NCI-H2107 treated with DMSO at 0.1 percent for 48 hours (cell line): ENCODE measurements at regions not wholly inside any gene's neighbourhood (a gene's known extent, or its start where the extent isn't known, plus 50 kb on each side); places are given as distances from the start of the nearest gene placed in this dataset.
A peak's percentile ranks its signal among the peaks of the same experiment; 100 is the strongest.
"Not testable (repeated sequence)": the region's sequence is repeated elsewhere in the genome, so short reads cannot be mapped to it uniquely, and the experiment has no call there.

ENCODE experiments used
- DNase-seq: peaks from one replicate; lab custom pipeline; 2025; ENCODE audit not compliant: unreplicated experiment; lab: John Stamatoyannopoulos, UW

- DNase-seq = no peak
Measured at GRCh38 chr6:103409475-103409874, 1450.2 kb downstream of the HACE1 start.

DNA sequence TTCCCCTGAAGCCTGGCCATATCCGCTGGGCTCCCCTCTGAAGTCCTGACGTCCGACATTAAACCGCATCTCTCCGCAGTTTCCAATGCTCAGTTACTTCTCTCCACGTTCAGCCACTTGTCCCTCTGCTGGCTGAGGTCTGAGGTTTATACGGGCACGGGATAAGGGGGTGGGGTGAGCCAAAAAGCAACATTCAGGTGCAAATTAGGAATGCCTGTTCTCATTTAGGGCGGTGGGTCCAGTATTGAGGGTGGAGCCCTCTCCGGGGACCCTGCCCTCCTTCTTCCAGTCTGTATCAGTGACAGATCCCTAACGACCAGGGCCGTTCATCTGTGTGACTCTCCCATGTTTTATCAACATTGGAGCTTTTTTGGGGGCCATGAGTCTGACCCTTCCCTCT, 1454.4 kb downstream of the HACE1 start:
- no peak for DNase-seq

DNA sequence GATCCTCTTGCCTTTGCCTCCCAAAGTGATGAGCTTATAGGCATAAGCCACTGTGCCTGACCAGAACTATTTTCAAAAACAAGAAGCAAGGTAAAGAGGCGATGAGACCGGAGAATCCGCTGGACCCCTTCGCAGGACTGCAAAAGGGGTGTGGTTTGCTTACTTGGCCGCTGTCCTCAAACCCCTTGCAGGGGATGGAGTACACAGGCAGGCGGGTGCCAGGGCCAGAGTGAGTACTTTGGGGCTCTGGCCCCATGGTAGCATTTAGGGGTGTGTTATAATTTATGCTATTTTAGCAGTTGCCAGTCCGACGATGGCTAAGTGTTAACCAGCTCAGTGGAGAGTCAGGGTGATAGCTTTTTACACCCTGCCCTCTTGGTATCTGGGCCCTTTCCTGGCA, 1454.9 kb downstream of the HACE1 start:
- no peak for DNase-seq

DNA sequence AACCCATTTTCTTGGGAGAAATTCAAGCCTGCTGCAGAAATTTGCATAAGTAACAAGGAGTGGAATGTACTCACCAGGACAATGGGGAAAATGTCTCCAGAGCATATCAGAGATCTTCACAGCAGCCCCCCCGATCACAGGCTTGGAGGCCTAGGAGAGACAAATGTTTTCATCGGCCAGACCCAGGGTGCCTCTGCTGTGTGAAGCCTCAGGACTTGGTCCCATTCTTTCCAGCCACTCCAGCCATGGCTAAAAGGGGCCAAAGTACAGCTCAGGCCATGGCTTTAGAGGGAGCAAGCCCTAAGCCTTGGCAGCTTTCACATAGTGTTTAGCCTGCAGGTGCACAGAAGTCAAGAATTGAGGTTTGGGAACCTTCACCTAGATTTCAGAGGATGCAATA, 1463.0 kb downstream of the HACE1 start:
- no peak for DNase-seq

GRCh38 chr6:103379272-103379671, 1480.4 kb downstream of the HACE1 start:
- DNase-seq = no peak

DNA sequence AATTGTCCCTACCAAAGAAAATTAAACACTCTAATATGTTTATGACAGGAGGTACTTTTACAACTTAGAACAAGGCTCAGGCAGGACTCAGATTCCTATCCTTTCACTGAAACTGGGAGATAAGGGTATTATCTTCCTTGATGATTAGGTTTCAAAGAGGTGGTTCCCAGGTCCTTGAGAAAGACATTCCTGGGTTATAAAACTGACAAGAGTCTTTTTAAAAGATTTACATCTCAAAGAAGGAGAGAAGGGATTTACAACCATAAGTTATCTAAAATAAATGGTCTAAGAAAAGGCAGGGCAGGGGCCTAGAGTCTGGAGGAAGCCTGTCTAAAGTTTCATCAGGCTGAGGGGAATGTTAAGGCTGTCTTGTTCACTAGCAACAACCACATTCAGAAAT, 1492.5 kb downstream of the HACE1 start:
- DNase-seq = no peak

DNA sequence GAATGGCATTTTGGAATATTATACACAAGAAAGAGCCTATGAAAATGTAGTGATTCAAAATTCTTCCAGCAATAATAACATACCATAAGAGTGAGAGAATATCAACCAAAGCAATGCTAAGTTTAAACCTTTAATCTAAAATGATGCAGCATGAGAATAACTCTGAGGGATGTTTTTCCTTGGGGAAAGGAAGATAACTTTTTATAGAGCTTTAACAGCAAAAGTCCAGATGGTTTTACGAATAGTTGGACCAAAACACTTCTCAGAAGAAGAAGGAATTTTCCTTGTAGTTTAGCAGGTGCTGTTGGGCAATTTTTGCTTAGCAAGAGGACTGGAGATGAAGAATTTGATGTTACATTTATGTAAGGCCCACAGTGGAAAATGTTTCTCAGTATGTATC, 1503.2 kb downstream of the HACE1 start:
- DNase-seq = no peak

DNA sequence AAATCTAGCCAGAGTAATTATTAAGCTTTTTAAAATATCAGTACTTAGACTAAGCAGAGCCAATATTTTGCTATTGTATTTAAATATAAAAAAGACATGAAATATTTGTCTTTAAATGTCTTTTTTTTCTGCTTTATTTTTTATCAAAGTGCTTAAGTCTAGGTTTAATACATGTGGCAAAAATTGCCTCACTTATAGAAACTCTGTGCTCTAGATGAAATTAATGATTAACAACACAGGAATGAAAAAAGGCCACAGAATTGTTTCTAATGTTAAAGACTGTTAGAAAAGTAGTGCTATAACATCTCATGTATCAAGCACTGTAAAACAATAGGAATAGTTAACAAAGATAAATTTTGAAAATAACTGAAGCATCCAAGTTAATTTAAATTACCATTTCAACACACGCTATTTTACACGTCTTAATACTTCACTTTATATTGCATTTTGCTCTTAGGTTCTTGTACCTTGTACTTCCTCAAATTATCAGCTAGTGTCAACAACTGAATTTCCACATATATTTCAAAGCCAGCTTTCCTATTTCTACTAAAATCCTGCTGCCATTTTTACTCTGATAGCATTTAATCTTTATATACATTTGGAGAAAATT, 1515.1 kb downstream of the HACE1 start:
- DNase-seq = no peak

- DNase-seq = no peak
Measured at GRCh38 chr6:103335412-103335811, 1524.3 kb downstream of the HACE1 start.

DNA sequence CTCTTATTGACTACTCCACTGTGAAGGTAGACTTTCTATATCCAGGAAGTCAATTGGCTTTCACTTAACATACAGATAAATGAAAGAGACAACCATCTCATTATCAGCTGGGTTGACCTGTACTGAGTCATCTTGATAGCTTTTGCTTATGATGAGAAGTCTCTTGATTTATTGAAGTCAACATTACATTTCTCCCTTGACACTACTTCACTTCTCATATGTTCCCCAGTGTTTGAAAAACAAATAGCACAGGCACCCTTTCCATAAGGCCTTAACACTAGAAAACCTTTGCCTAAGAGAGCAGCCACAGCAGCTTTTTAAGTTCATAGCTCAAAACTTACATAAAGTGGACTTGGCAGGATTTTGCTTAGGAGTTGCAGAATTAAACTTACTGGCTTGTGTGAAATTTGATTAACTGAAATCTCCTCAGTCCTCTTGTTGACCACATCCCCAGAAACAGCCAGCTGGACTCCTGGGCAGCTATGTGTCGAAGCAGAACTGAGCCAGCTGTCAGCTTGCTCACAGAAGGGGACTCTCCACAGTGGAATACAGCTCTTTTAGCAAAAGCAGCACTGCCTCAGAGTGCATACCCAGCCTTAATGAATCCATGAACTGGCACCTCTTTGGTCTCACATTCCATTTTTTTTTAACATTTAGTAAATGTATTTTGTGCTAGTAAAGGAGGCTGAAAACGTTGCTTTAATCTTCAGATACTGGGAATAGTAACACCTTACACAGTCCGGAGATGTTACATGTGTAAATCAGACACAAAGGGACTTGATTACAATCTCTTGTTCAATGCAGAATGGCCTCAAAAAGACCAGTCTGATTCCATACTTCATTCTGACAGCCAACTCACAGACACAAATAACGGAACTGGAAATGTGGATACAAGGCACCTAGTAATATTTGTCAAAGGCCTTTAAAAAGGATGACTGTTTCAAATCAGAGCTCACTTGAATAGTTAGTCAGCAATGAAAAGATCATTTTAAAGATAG, 1532.7 kb downstream of the HACE1 start:
- no peak for DNase-seq

DNA sequence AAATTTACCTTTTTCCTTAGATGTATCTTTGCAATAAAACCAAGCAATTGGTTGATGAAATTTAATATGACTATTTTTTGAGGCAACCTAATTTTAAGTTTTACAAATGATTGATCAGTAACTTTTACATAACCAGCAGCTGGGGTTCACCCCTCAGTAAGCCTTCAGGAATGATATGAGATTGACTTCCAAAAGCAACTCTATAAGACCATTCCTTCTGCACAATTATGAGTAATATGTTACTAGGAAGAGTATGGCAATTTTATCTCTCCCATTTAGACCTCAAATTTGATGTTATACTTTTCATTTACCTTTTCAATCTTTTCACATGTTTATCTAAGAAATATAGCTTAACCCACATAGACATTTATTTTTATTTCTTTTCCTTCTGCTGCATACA, 1546.3 kb downstream of the HACE1 start:
- no peak for DNase-seq

DNA sequence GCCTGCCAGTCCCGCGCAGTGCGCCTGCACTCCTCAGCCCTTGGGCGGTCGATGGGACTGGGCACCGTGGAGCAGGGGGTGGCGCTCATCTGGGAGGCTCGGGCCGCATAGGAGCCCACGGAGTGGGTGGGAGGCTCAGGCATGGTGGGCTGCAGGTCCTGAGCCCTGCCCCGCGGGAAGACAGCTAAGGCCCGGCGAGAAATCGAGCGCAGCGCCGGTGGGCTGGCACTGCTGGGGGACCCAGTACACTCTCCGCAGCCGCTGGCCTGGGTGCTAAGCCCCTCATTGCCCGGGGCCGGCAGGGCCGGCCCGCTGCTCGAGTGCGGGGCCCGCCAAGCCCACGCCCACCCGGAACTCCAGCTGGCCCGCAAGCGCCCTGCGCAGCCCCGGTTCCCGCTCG, 1565.3 kb downstream of the HACE1 start:
- DNase-seq = not testable (repeated sequence)

- DNase-seq = no peak
Measured at GRCh38 chr6:103284835-103285234, 1574.9 kb downstream of the HACE1 start.

DNA sequence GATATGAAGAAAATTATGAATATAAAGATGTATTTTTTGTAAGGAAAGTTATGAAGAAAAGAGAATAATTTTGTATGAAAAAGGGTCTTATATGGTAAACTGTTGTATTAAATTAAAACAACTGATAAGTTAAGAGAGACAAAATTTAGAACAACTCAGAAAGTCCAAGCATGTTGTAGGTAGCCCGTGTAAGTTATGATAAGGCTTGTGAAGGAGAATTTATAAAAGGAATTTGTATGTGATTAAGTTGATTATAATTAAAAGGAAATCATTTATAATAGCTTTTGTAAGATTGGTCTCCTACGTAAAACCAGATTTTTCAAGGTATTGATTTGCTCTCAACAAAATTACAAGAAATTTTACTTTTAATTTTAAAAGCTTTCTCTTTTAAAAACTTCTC, 1579.3 kb downstream of the HACE1 start:
- DNase-seq = no peak

DNA sequence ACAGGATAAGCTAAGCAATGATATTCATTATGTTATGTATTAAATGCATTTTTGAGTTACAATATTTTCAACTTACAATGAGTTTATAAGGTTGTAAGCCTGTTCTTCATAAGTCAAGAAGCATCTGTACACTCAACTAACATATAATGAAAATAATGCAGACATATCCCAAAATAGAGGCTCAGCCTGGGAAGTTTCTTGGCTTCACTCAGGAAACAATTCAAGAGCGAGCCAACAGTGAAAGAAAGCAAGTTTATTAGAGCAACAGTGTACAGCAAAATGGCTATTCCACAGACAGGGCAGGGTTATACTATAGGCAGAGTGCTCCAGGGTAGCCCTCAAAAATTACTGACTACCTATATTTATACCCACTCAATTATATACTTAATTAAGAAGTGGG, 1581.8 kb downstream of the HACE1 start:
- no peak for DNase-seq

- peak; percentile 19 for DNase-seq
Measured at GRCh38 chr6:103273048-103273447, 1586.7 kb downstream of the HACE1 start.

DNA sequence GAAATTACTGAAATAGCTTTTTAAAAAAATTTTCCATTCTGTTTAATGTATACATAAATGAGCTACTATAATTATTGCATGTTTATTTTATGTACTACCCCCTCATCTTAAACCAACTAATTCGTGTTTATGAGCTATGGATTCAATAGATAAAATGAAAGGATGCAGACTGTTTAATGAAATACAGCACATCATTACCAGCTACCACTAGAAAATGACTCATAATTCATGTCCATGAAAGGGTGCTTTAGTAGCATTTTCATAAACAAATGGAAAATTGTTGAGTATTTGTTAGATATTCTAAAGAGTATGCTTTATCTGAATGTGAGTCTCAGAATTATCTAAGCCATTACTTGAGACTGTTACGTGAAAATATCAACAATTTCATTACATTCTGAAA, 1590.1 kb downstream of the HACE1 start:
- no peak for DNase-seq

DNA sequence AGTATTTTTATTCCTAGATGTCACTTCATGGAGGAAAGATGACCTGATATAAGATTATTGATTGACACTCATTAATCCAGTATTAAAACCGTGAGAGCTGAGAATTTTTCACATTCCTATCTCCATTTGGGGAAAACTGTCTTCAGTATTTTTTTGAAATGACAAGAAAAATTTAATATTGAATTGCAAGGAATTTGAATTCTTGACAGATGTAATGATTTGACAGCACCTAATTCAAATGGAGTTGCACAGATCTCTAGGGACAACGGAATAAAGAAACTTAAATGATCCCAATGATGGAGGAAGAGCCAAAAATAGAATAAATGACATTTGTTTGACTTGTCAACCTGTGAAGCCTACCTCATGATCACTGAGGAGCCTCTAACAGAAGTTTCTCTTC, 1591.4 kb downstream of the HACE1 start:
- DNase-seq = no peak

DNA sequence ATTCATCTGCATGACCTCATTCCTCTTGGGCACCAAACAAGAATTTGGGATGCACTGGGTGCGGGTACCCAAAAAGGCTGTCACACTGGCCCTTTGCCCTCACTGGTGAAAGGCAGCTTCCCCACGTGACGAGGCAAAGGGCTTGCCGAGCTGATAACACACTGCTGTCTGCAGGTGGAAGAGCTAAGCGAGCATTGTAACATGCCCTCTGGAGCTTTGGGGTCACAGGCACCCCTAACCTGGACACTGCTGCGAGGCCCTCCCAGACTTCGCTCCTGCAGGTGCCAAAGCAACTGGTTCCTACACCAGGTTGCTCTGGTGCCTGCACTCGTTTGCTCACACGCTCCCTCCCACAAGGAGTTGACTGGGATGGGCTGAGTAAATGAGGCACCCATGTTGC, 1595.7 kb downstream of the HACE1 start:
- no peak for DNase-seq

- no peak for DNase-seq
Measured at GRCh38 chr6:103255132-103255531, 1604.6 kb downstream of the HACE1 start.

DNA sequence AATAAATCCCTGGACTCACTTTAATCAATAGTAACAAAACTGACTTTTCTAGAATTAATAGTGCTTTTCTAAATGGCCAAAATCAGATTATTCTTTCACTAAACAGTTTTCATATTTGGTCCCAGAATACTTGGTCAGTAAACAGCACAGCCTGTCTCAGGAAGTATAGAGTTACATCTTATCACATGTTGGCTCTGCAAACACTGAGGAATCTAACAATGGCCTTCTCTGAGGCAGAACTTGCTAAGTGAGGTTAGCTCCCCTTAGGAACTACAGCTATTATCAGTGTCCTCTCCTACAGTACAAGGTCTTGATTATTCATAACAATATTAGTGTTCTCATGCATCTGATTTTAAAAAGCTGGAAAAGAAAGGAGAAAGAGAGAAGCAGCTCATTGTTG, 1622.8 kb downstream of the HACE1 start:
- DNase-seq = no peak

GRCh38 chr6:103231181-103231580, 1628.5 kb downstream of the HACE1 start:
- DNase-seq = no peak
